Mucosa of descending colon (tissue), 3 donors: ENCODE measurements at regions not wholly inside any gene's neighbourhood (a gene's known extent, or its start where the extent isn't known, plus 50 kb on each side); places are given as distances from the start of the nearest gene placed in this dataset.
"Not testable (repeated sequence)": the region's sequence is repeated elsewhere in the genome, so short reads cannot be mapped to it uniquely, and the experiment has no call there.

Source experiments
- ATAC-seq: fragments of 200-7000 bp; cut with Tn5 transposase; one replicate; pipeline ENCODE4 v1.9.1; 2020; ENCODE audit warnings: mild to moderate bottlenecking, moderate library complexity
- DNase-seq, 3 donors: peaks; one replicate each; pipeline ENCODE4 v3.0.0-alpha.2; 2020
- H3K36me3 ChIP-seq: fragments of 200-600 bp; one replicate; pipeline ENCODE4 v1.8.0; 2021; ENCODE audit warnings: low read depth, mild to moderate bottlenecking
- H3K4me1 ChIP-seq: fragments of 200-600 bp; one replicate; pipeline ENCODE4 v1.8.0; 2021; ENCODE audit warnings: low read depth, mild to moderate bottlenecking
- H3K4me3 ChIP-seq: fragments of 200-600 bp; one replicate; pipeline ENCODE4 v1.8.0; 2021; ENCODE audit warnings: mild to moderate bottlenecking
- H3K9me3 ChIP-seq: fragments of 200-600 bp; one replicate; pipeline ENCODE4 v1.8.0; 2021; ENCODE audit warnings: mild to moderate bottlenecking
- intact Hi-C, 2 donors: fragments of 100-400 bp; cut with DNase I in 1 of 2; cut with micrococcal nuclease in 1 of 2; formaldehyde crosslinking; loops; one replicate each; pipeline versions ENCODE4 v1.11.0 to v1.11.1; 2022; cut with DNase I, micrococcal nuclease
- TF ChIP-seq, protein P1 (sequence below): fragments of 200-600 bp; IDR thresholded peaks from one replicate; pipeline ENCODE4 v1.8.0; 2022; ENCODE audit warnings: antibody characterized with exemption, mild to moderate bottlenecking
- donor health status: DM: no; HTN: no; CAD: no; lungs with moderate emphysema.
- donor health status: DM: no; HTN: no; CAD: no.
- donor health status: DM: no; HTN: yes; CAD: no.

DNA sequence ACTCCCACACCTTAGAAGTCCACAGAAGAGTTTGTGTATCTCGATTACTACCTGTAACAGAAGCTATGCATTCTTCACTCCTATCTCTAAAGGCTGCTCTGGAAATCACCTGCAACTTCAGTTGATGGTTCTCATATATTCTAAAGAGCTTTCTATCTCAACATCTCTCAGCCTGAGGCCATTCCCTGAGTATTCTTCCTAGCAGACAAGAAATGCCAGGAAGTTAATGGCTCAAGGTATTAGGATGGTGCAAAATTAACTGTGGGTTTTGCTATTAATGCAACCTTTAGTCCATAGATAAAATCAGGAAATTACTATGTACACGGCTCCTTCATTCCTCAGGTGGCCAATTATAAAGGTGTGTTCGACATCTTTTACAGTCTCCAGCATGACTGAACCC is 290.1 kb downstream of the ZNF716 start:
- intact Hi-C loops, H3K36me3 ChIP-seq, ATAC-seq, H3K4me3 ChIP-seq, DNase-seq, H3K4me1 ChIP-seq: not testable (repeated sequence)
- H3K9me3 ChIP-seq, result peaks cover 48% of the 10 kb centered on the region

DNA sequence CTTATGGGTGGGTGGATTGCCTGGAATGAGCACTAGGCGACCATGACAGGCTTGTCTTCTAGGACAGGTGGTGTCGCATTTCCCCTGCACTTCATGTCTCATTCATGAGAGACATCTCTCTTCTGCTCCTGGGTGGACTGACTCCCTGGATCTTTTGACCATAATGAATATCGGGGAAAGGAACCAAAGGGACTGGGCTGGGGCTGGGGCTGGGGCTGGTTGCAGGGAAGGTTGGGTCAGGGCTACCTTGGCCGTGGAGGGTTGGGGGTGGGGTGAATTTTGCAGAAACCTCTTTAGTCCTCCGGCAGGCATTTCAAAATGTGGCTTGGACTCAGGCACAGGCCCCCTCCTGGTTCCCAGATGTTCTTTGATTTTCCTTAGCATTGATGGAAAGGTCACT is 319.2 kb downstream of the ZNF716 start:
- intact Hi-C loops, result no loop called here
- ATAC-seq, result no peak
- Histone ChIP-seq H3K36me3 (no peaks in the 10 kb centered on the region), H3K4me3 (no peak overlapping the region), H3K9me3 (peaks cover 75% of the 10 kb centered on the region), H3K4me1 (no peaks in the 10 kb centered on the region)
- no peak for DNase-seq
- TF ChIP-seq, protein P1, sequence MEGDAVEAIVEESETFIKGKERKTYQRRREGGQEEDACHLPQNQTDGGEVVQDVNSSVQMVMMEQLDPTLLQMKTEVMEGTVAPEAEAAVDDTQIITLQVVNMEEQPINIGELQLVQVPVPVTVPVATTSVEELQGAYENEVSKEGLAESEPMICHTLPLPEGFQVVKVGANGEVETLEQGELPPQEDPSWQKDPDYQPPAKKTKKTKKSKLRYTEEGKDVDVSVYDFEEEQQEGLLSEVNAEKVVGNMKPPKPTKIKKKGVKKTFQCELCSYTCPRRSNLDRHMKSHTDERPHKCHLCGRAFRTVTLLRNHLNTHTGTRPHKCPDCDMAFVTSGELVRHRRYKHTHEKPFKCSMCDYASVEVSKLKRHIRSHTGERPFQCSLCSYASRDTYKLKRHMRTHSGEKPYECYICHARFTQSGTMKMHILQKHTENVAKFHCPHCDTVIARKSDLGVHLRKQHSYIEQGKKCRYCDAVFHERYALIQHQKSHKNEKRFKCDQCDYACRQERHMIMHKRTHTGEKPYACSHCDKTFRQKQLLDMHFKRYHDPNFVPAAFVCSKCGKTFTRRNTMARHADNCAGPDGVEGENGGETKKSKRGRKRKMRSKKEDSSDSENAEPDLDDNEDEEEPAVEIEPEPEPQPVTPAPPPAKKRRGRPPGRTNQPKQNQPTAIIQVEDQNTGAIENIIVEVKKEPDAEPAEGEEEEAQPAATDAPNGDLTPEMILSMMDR, result no peak

DNA sequence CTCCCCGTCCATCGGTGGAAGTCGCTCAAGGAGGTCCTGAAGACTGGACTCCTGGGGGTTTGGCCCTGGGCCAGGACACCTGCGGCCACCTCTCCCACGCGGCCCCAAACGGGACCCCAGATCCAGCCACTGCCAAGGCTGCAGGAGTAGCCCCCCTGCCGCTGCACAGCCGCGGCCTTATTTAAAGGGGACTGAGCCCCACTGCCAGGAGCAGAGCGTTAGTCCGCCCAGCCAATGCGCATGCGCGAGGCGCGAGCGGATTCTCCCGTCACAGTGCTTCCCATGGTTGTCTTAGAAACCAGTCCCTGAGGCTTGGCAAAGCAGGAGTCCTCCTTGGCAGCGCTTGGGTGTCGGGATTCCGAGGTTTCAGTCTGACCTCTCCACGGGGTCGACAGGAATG is 320.0 kb downstream of the ZNF716 start:
- Histone ChIP-seq H3K4me3 (no peak overlapping the region), H3K36me3 (no peaks in the 10 kb centered on the region), H3K9me3 (peaks cover 75% of the 10 kb centered on the region), H3K4me1 (no peaks in the 10 kb centered on the region)
- ATAC-seq, result no peak
- intact Hi-C loops, result no loop called here
- no peak for DNase-seq
- TF ChIP-seq, protein P1, result no peak

DNA sequence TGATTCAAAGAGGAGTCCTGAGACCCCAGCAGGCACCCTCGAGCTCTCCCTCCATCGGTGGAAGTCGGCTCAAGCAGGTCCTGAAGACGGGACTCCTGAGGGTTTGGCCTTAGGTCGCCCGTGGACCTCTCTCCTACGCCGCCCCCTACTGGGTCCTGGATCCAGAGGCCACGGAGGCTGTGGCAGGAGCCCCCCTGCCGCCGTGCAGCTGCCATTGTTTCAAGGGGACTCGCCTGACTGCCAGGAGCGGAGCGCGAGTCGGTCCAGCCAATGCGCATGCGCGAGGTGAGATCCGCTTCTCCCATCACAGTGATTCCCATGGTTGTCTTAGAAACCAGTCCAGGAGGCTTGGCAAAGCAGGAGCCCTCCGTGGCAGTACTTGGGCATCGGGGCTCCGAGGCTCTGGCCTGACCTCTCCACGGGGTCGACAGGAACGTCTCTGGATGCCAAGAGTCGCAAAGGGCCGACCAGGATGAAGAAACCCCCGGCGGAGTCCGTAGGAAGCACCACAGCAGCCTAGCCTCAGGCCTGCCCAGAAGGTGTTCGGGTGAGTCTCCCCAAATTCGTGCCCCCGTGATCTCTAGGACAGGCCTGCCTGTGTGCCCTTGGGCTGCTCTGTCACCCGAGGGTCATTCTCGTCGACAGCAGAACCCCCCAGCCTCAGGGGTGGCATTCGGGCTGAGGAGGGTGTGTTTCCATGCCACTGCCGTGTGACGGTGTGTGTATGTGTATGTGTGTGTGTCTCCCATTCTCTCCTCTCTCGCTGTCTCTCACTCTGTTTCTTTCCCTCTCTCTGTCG is 322.3 kb downstream of the ZNF716 start:
- ATAC-seq (no peak), DNase-seq (no peak)
- Histone ChIP-seq H3K36me3 (no peaks in the 10 kb centered on the region), H3K4me1 (no peaks in the 10 kb centered on the region), H3K4me3 (no peak overlapping the region), H3K9me3 (peaks cover 86% of the 10 kb centered on the region)
- intact Hi-C loops, result no loop called here
- TF ChIP-seq, protein P1, result no peak

DNA sequence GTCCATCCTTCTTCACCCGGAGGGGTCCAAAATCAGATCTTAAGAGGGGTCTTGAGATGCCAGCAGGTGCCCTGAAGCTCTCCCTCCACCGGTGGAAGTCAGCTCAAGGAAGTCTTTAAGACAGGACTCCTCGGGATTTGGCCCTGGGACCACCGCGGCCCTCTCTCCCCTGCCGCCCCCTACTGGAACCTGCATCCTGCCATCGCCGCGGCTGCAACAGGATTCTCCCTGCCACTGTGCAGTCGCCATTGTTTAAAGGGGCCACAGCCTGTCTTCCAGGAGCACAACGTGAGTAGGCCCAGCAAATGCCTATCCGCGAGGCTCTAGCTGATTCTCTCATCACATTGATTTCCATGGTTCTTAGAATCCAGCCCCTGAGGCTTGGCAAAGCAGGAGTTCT is 324.3 kb downstream of the ZNF716 start:
- intact Hi-C loops, result no loop called here
- H3K4me3 ChIP-seq, result no peak overlapping the region
- ATAC-seq, result no peak
- no peaks in the 10 kb centered on the region for H3K4me1 ChIP-seq
- TF ChIP-seq, protein P1, result no peak
- no peaks in the 10 kb centered on the region for H3K36me3 ChIP-seq
- DNase-seq, result no peak
- peaks cover 94% of the 10 kb centered on the region for H3K9me3 ChIP-seq

DNA sequence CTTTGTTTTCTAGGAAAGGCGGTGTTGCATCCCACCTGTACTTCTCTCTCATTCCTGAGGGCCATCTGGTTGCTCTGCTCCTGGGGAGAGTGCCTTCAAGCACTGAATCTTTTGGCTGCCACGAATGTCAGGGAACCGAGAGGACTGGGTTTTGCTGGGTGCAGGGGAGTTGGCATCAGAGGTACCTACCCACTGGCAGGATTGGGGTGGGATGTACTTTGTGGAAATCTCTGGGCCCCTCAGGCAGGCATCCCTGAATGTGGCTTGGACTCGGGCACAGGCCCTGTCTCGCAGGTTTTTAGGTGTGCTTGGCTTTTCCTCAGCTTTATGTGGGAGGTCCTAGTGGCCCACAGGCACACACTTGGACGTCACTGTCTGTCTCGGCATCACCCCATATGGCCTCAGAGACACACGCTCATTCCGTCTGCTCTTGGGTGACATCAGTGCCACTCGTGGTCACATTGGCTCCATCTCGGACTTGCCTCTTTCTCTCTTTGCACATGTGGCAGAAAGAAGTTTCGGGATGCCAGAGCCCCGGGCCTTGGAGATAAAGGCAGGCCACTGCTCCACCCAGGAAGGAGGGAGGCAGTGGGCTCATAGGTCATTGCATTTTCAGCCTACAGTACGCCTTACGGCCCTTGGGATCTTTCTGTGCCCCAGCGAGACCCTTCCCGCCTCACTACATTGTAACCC is 325.6 kb downstream of the ZNF716 start:
- no peaks in the 10 kb centered on the region for H3K4me1 ChIP-seq
- no peak for DNase-seq
- intact Hi-C loops, result no loop called here
- no peaks in the 10 kb centered on the region for H3K36me3 ChIP-seq
- peaks cover 94% of the 10 kb centered on the region for H3K9me3 ChIP-seq
- TF ChIP-seq, protein P1, result no peak
- no peak overlapping the region for H3K4me3 ChIP-seq
- no peak for ATAC-seq

DNA sequence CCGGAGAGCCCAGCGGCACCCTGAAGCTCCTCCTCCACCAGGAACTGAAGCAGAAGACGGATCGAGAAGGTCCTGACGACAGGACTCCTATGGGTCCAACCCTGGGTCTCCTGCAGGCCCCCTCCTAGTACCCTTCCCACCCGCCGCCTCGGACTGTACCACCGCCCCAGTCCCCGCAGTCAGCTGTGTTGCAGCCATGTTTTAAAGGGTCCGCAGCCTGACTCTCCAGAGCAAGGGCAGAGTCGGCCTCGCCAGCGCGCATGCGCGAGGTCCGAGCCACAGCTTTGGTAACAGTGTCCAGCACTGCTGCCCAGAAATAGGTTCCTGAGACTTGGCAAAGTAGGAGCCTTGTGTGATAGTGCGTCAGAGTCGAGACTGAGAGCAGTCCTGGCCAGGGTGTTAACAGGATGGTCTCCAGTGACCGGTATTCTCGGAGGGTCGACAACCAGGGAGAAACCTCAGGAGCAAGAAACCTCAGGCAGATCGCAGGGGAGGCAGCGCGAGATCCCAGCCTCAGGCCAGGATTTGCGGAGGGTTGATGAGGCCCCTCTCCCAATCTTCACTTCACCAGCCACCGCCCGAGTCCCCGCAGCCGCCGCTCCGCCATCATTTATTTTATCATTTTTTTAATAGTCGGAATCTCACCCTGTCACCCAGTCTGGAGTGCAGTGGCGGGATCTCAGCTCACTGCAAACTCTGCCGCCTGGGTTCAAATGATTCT is 326.3 kb downstream of the ZNF716 start:
- H3K36me3 ChIP-seq, H3K4me3 ChIP-seq, H3K4me1 ChIP-seq, DNase-seq, ATAC-seq, intact Hi-C loops: not testable (repeated sequence)
- peaks cover 94% of the 10 kb centered on the region for H3K9me3 ChIP-seq
